K562 (cell line): ENCODE measurements at regions not wholly inside any gene's neighbourhood (a gene's known extent, or its start where the extent isn't known, plus 50 kb on each side); places are given as distances from the start of the nearest gene placed in this dataset.

ENCODE experiments used
- ATAC-seq: fragments of 200-7000 bp; cut with Tn5 transposase; 3 replicates; pipeline ENCODE4 v1.9.1; 2020; ENCODE audit warnings: moderate library complexity
- BruUV-seq: library from RNA; stranded (reverse); fragments of 400-500 nt; replicated peaks from 2 replicates; lab custom pipeline; 2021; lab: Mats Ljungman, UMichigan
- CTCF ChIA-PET: fragments of 300-600 bp; formaldehyde crosslinking; extraction: SDS; loops from one replicate; lab custom pipeline; 2021; ENCODE audit warnings: low intra/inter-chr PET ratio; lab: Yijun Ruan, JAX
- POLR2A ChIA-PET: fragments of 300-600, 350-650 bp; sonication (Branson Sonifier 250); formaldehyde crosslinking; extraction: SDS; loops from one replicate; lab custom pipeline; 2021; ENCODE audit warnings: antibody characterized with exemption, inconsistent platforms; lab: Yijun Ruan, JAX
- DNase-seq, 4 experiments: peaks; one replicate each; pipeline versions ENCODE4 v3.0.0 to v3.0.0-alpha.2; 2011 to 2018; ENCODE audit warnings: low spot score in 3 of 4, mixed read lengths in 3 of 4; ENCODE audit errors: extremely low read depth in 1 of 4
- FAIRE-seq: peaks from 2 replicates; lab custom pipeline; 2011; peaks lifted over from hg19 to GRCh38; lab: Jason Lieb, UNC
- H2AFZ ChIP-seq: 2 replicates; pipeline ENCODE4 v1.6.0; 2011; ENCODE audit warnings: low read depth, low read length, control low read depth, inconsistent platforms
- H3K27ac ChIP-seq: fragments of 200-600 bp; 3 replicates; pipeline ENCODE4 v1.8.0; 2011; ENCODE audit warnings: low read depth, mild to moderate bottlenecking, control low read depth, inconsistent platforms, low read length, moderate library complexity, mixed read lengths; ENCODE audit errors: extremely low read depth
- H3K27me3 ChIP-seq, 2 experiments: fragments of 300-600 bp in 1 of 2; 2 replicates in 1 of 2; 3 replicates in 1 of 2; pipeline versions ENCODE4 v1.6.0 to v1.8.0; 2011; ENCODE audit warnings: inconsistent platforms in 2 of 2, low read length in 2 of 2, mild to moderate bottlenecking in 1 of 2, mixed read lengths in 1 of 2, moderate library complexity in 1 of 2; ENCODE audit not compliant: control insufficient read depth in 2 of 2, insufficient read depth in 2 of 2
- H3K36me3 ChIP-seq: fragments of 300-600 bp; 3 replicates; pipeline ENCODE4 v1.8.0; 2011; ENCODE audit warnings: mild to moderate bottlenecking, low read length, inconsistent platforms; ENCODE audit not compliant: control insufficient read depth, insufficient read depth
- H3K4me1 ChIP-seq, 2 experiments: fragments of 200-600 bp in 1 of 2; replicated peaks in 1 of 2; 2 replicates in 1 of 2; 3 replicates in 1 of 2; pipeline versions ENCODE4 v1.5.1 to v1.8.0; 2011; ENCODE audit warnings: inconsistent platforms in 2 of 2, low read length in 2 of 2, mild to moderate bottlenecking in 1 of 2, mixed read lengths in 1 of 2, moderate library complexity in 1 of 2; ENCODE audit not compliant: control insufficient read depth in 2 of 2, insufficient read depth in 2 of 2
- H3K4me2 ChIP-seq: 2 replicates; pipeline ENCODE4 v1.6.1; 2011; ENCODE audit warnings: low read length, control low read depth, inconsistent platforms, mixed read lengths; ENCODE audit not compliant: insufficient read depth
- H3K4me3 ChIP-seq: fragments of 200-600 bp; sonication (generic), shearing (Covaris generic); 2 replicates; pipeline ENCODE4 v1.5.1; 2016; ENCODE audit warnings: control low read depth, inconsistent platforms
- H3K79me2 ChIP-seq: fragments of 200-600 bp; 3 replicates; pipeline ENCODE4 v1.8.0; 2011; ENCODE audit warnings: low read length, inconsistent platforms; ENCODE audit not compliant: control insufficient read depth, insufficient read depth
- H3K9ac ChIP-seq, 2 experiments: 2 replicates each; pipeline versions ENCODE4 v1.6.0 to v1.6.1; 2011; ENCODE audit warnings: low read depth in 2 of 2, low read length in 2 of 2, control low read depth in 1 of 2, inconsistent platforms in 1 of 2, mild to moderate bottlenecking in 1 of 2, mixed read lengths in 1 of 2; ENCODE audit not compliant: insufficient read depth in 1 of 2
- H3K9me1 ChIP-seq: one replicate; pipeline ENCODE4 v1.6.0; 2011; ENCODE audit warnings: inconsistent platforms, mild to moderate bottlenecking, low read length, moderate library complexity; ENCODE audit not compliant: control insufficient read depth, insufficient read depth
- H3K9me3 ChIP-seq: replicated peaks from 2 replicates; pipeline ENCODE4 v1.5.1; 2011; ENCODE audit warnings: low read depth, low read length, inconsistent platforms; ENCODE audit not compliant: control insufficient read depth, insufficient read depth
- H4K20me1 ChIP-seq: replicated peaks from 2 replicates; pipeline ENCODE4 v1.6.1; 2011; ENCODE audit warnings: low read length, inconsistent platforms, mixed read lengths; ENCODE audit not compliant: control insufficient read depth, insufficient read depth
- ARNT ChIP-seq, 2 experiments: fragments of 450-650 bp; IDR thresholded peaks; 2 replicates each; pipeline ENCODE4 v1.6.1; 2016; ENCODE audit warnings: mild to moderate bottlenecking in 1 of 2
- ELF4 ChIP-seq: fragments of 450-650 bp; formaldehyde crosslinking; IDR thresholded peaks from 2 replicates; pipeline ENCODE4 v1.4.0; 2022; ENCODE audit warnings: missing genetic modification characterization
- NUFIP1 ChIP-seq: fragments of 450-650 bp; IDR thresholded peaks from 2 replicates; pipeline ENCODE4 v1.6.1; 2018; ENCODE audit not compliant: partially characterized antibody
- SNAPC5 ChIP-seq: fragments of 250-450 bp; sonication (Bioruptor Pico); IDR thresholded peaks from 2 replicates; pipeline ENCODE4 v1.8.0; 2021; ENCODE audit warnings: moderate library complexity, mild to moderate bottlenecking, inconsistent platforms
- ZBTB34 ChIP-seq: fragments of 250-450 bp; sonication (Bioruptor Pico); IDR thresholded peaks from 2 replicates; pipeline ENCODE4 v1.8.0; 2021; ENCODE audit warnings: mild to moderate bottlenecking, moderate library complexity
- ZFP30 ChIP-seq: fragments of 250-450 bp; sonication (Bioruptor Pico); IDR thresholded peaks from 2 replicates; pipeline ENCODE4 v1.8.0; 2022; ENCODE audit warnings: moderate library complexity, mild to moderate bottlenecking, inconsistent platforms, borderline replicate concordance
- ZNF586 ChIP-seq: fragments of 450-650 bp; formaldehyde crosslinking; conservative IDR thresholded peaks from 2 replicates; pipeline ENCODE4 v1.4.0; 2020; ENCODE audit warnings: mild to moderate bottlenecking, moderate library complexity
- ZNF830 ChIP-seq: fragments of 250-450 bp; sonication (Bioruptor Pico); IDR thresholded peaks from 2 replicates; pipeline ENCODE4 v1.5.0; 2021; ENCODE audit warnings: mild to moderate bottlenecking
- WGBS: fragments of 100-300 bp; shearing (Covaris generic); methylation state at CpG from one replicate; pipeline ENCODE4 v1.1.6; 2016; ENCODE audit warnings: low coverage, mixed read lengths; ENCODE audit not compliant: insufficient coverage; ENCODE audit errors: missing lambda C conversion rate; 5-methylcytosine and 5-hydroxymethylcytosine counted together
- in situ Hi-C: fragments of 300-500 bp; cut with MboI; formaldehyde crosslinking; loops from 4 replicates; pipeline ENCODE4 v1.15.0; 2018; ENCODE audit warnings: inconsistent platforms, mixed read lengths
- intact Hi-C: fragments of 100-400 bp; cut with micrococcal nuclease; formaldehyde crosslinking; loops from 2 replicates; pipeline ENCODE4 v1.14.2; 2022
- TF ChIP-seq, protein P1 (sequence below): sonication (generic); formaldehyde crosslinking; IDR thresholded peaks from 2 replicates; pipeline ENCODE4 v1.4.0; 2020; ENCODE audit warnings: mild to moderate bottlenecking, missing genetic modification reagents
- TF ChIP-seq, protein P2 (sequence below), 2 experiments: fragments of 450-650 bp; IDR thresholded peaks; 2 replicates each; pipeline ENCODE4 v1.6.1; 2016; ENCODE audit warnings: mild to moderate bottlenecking in 2 of 2, borderline replicate concordance in 1 of 2, low read depth in 1 of 2, moderate library complexity in 1 of 2

GRCh38 chr13:55298201-55298600, 1842.5 kb upstream of the PRR20A start (continued):
- TF ChIP-seq, protein P1, sequence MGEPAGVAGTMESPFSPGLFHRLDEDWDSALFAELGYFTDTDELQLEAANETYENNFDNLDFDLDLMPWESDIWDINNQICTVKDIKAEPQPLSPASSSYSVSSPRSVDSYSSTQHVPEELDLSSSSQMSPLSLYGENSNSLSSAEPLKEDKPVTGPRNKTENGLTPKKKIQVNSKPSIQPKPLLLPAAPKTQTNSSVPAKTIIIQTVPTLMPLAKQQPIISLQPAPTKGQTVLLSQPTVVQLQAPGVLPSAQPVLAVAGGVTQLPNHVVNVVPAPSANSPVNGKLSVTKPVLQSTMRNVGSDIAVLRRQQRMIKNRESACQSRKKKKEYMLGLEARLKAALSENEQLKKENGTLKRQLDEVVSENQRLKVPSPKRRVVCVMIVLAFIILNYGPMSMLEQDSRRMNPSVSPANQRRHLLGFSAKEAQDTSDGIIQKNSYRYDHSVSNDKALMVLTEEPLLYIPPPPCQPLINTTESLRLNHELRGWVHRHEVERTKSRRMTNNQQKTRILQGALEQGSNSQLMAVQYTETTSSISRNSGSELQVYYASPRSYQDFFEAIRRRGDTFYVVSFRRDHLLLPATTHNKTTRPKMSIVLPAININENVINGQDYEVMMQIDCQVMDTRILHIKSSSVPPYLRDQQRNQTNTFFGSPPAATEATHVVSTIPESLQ = no peak
- TF ChIP-seq SNAPC5 (CRISPR knock-in tag) (no peak), ZBTB34 (CRISPR knock-in tag) (no peak), ZNF586 (CRISPR knock-in tag) (no peak)

DNA sequence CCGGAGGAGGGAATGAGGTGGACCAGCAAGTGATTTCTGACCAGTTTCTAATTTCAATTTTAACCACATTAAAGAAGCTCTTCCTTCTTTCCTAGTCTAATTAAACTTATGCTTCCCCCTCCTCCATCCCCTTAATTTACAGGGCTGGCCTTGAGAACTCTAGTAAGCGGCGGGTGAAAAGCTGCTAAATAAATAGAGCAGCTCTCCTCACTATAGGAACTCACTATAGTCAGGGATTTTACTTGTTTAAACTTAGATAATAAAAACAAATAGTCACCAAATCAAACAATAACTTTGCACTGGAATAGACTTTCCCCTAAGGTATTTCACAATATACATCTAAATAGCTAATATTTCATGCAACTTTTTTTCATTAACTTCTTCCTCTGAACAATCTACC, 1838.2 kb upstream of the PRR20A start:
- FAIRE-seq (no peak), DNase-seq (no peak), ATAC-seq (no peak)
- 0% methylated on average over 3 of the region's 3 CpGs for WGBS
- CTCF ChIA-PET = no interaction called here
- Histone ChIP-seq H3K9me1 (no peaks in the 10 kb centered on the region), H2AFZ (no peak overlapping the region), H3K9ac (no peak overlapping the region), H3K9me3 (no peaks in the 10 kb centered on the region), H3K79me2 (no peaks in the 10 kb centered on the region), H3K36me3 (no peaks in the 10 kb centered on the region), H3K4me3 (no peak overlapping the region), H4K20me1 (no peaks in the 10 kb centered on the region), H3K27me3 (no peaks in the 10 kb centered on the region), H3K4me1 (no peaks in the 10 kb centered on the region), H3K27ac (no peak overlapping the region), H3K4me2 (no peak overlapping the region)
- in situ Hi-C loops (no loop called here), intact Hi-C loops (no loop called here)
- POLR2A ChIA-PET = no interaction called here
- no TSS peak for BruUV-seq
- no peak for TF ChIP-seq ELF4 (CRISPR knock-in tag)
- TF ChIP-seq NUFIP1 = no peak
- TF ChIP-seq, protein P2, sequence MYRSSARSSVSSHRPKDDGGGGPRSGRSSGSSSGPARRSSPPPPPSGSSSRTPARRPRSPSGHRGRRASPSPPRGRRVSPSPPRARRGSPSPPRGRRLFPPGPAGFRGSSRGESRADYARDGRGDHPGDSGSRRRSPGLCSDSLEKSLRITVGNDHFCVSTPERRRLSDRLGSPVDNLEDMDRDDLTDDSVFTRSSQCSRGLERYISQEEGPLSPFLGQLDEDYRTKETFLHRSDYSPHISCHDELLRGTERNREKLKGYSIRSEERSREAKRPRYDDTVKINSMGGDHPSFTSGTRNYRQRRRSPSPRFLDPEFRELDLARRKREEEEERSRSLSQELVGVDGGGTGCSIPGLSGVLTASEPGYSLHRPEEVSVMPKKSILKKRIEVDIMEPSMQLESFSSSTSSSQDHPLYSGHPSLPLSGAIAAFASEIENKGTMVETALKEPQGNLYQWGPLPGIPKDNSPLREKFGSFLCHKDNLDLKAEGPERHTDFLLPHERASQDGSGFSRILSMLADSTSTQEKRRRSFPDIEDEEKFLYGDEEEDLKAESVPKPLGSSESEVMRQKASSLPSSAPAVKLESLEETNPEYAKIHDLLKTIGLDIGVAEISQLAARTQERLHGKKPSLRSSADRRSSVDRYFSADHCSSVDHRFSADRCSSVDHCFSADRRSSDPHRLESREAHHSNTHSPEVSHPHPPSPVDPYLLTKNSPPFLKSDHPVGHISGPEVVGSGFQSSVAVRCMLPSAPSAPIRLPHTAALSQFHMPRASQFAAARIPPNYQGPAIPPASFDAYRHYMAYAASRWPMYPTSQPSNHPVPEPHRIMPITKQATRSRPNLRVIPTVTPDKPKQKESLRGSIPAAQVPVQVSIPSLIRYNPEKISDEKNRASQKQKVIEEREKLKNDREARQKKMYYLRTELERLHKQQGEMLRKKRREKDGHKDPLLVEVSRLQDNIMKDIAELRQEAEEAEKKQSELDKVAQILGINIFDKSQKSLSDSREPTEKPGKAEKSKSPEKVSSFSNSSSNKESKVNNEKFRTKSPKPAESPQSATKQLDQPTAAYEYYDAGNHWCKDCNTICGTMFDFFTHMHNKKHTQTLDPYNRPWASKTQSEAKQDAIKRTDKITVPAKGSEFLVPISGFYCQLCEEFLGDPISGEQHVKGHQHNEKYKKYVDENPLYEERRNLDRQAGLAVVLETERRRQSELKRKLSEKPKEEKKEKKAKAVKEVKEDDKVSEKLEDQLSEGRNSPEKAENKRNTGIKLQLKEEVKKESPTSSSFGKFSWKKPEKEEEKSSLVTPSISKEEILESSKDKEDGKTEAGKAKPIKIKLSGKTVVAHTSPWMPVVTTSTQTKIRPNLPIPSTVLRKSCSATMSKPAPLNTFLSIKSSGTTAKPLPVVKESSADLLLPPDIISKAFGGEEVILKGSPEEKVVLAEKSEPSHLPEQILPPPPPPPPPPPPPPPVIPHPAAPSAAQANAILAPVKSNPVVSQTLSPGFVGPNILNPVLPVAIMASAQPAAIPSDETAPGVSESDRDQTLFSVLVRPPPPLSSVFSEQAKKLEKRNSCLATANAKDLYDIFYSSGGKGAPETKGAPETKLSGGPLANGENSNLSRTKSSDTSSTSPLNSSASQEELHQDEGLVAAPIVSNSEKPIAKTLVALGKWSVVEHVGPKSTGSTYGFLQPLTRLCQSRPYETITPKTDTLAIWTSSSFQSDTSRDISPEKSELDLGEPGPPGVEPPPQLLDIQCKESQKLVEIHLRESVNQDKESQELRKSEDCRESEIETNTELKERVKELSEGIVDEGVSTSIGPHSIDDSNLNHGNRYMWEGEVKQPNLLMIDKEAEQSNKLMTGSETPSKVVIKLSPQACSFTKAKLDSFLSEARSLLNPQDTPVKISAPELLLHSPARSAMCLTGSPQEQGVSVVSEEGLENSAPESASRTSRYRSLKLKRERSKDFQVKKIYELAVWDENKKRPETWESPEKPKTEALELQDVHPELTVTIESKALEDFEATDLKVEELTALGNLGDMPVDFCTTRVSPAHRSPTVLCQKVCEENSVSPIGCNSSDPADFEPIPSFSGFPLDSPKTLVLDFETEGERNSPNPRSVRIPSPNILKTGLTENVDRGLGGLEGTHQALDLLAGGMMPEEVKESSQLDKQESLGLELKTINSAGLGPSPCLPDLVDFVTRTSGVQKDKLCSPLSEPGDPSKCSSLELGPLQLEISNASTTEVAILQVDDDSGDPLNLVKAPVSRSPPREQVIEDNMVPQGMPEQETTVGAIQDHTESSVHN (IDR thresholded peaks at IDR 0.05; ENCODE audit: borderline replicate concordance in 1 of 2, low read depth in 1 of 2) = no peak
- no peak for TF ChIP-seq ZNF830
- TF ChIP-seq ARNT (IDR thresholded peaks at IDR 0.05) = no peak
- TF ChIP-seq ZFP30 (CRISPR knock-in tag) = no peak
